VCaP (cell line): ENCODE measurements at regions not wholly inside any gene's neighbourhood (a gene's known extent, or its start where the extent isn't known, plus 50 kb on each side); places are given as distances from the start of the nearest gene placed in this dataset.

ENCODE experiments used
- H3K27ac ChIP-seq: fragments of 450-650 bp; 2 replicates; pipeline ENCODE4 v1.5.1; 2017
- TF ChIP-seq, protein P1 (sequence below): fragments of 450-650 bp; conservative IDR thresholded peaks from 2 replicates; pipeline ENCODE4 v1.5.1; 2017; ENCODE audit warnings: mild to moderate bottlenecking, moderate library complexity

DNA sequence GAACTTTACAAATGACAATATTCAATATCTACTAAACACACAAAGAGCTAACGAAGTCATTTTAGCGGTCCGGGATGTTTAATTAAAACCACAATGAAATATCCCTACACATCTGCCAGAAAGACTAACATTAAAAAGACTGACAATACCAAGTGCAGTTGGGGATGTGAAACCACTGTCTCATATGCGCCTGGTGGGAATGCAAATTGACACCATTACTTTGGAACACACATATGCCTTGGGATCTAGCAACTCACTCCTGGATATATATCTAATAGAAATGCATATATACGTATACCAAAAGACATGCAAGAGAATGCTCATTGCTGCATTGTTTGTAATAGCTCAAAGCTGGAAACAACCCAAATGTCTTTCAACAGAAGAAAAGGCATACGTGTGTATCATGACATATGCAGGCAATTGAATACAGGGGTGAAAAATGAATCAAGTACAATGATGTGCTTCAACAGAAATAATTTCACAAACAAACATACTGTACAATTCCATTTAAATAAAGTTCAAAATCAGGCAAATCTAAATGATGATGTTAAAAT, 153.3 kb downstream of the CARTPT start:
- TF ChIP-seq, protein P1, sequence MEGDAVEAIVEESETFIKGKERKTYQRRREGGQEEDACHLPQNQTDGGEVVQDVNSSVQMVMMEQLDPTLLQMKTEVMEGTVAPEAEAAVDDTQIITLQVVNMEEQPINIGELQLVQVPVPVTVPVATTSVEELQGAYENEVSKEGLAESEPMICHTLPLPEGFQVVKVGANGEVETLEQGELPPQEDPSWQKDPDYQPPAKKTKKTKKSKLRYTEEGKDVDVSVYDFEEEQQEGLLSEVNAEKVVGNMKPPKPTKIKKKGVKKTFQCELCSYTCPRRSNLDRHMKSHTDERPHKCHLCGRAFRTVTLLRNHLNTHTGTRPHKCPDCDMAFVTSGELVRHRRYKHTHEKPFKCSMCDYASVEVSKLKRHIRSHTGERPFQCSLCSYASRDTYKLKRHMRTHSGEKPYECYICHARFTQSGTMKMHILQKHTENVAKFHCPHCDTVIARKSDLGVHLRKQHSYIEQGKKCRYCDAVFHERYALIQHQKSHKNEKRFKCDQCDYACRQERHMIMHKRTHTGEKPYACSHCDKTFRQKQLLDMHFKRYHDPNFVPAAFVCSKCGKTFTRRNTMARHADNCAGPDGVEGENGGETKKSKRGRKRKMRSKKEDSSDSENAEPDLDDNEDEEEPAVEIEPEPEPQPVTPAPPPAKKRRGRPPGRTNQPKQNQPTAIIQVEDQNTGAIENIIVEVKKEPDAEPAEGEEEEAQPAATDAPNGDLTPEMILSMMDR = no peak
- H3K27ac ChIP-seq = no peak overlapping the region

DNA sequence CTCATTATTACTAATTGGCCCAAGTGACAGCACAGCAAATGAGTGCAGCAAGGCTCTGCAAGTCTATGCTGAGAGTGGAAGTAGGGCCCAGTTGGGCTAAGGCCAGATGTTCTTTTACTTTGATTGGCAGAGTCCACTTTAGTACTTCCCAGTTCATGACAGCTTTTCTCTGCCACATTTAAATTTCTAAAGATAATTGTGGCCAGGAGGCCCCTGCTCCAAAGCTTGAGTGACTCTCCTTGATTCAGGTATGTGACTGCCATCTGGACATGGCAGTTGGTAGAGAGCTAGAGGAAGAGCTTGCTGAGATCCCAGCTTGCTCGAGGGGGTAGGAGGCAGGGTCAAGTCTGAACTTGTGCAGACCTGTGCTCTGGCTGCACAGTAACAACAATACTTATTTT, 154.1 kb downstream of the CARTPT start:
- TF ChIP-seq, protein P1 = no peak
- no peak overlapping the region for H3K27ac ChIP-seq

DNA sequence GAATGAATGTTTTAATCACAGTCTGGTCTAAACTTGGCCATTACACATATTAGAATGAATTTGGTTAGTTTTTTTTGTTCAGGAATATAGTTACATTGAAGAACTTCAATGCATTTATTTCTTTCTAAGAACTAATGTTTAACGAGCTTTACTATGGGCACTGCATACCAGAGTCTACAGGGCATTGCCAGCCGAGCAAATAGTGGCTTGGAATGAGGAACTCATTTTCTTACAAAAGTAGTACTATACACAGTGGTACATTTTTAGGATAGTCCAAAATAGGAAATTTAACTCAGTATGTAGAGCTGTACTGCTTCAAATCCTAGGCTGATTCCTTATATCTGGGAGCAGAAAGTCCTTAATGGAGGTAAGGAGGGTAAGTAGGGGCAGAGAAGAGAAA, 155.4 kb downstream of the CARTPT start:
- no peak overlapping the region for H3K27ac ChIP-seq
- TF ChIP-seq, protein P1 = no peak

DNA sequence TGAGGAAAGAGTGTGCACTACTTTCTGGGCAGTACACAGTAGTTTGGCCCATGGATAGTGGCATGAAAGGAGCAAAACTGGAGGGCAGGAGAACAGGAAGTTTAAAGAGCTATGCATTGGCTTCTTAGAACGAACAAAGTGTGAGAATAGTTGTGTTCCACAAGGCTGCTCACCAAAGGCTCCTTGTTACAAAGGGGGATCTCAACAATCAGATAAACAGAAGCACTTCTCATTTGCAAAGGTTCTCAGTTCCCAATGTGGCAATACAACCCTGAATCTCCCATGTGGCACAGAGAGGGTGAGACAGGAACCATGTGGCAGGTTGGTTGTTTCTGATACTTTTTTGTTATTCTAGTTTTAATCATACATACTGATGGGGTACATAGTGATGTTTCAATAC, 158.4 kb downstream of the CARTPT start:
- TF ChIP-seq, protein P1 = no peak

DNA sequence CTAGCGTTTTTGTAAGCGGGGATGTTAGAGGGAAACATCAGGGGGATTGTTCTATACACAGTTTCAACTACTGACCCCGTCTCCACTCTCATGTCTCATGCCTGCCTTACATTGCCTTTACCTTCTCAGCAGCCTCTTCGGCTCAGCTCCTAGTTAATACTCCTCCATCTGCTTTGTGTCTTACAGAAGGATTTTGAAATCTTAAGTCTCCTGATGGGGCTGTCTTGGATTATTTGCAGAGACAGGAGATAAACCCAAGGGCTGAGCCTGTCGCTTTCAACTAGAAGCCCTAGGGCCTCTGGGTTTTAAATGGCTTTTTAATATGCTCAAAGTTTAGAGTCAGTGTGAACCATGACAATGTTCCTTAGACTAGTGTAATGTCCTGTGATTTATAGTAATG, 161.5 kb downstream of the CARTPT start:
- TF ChIP-seq, protein P1 = no peak
- no peak overlapping the region for H3K27ac ChIP-seq

More for the DNA sequence above, 158.4 kb downstream of the CARTPT start:
- H3K27ac ChIP-seq = no peak overlapping the region

DNA sequence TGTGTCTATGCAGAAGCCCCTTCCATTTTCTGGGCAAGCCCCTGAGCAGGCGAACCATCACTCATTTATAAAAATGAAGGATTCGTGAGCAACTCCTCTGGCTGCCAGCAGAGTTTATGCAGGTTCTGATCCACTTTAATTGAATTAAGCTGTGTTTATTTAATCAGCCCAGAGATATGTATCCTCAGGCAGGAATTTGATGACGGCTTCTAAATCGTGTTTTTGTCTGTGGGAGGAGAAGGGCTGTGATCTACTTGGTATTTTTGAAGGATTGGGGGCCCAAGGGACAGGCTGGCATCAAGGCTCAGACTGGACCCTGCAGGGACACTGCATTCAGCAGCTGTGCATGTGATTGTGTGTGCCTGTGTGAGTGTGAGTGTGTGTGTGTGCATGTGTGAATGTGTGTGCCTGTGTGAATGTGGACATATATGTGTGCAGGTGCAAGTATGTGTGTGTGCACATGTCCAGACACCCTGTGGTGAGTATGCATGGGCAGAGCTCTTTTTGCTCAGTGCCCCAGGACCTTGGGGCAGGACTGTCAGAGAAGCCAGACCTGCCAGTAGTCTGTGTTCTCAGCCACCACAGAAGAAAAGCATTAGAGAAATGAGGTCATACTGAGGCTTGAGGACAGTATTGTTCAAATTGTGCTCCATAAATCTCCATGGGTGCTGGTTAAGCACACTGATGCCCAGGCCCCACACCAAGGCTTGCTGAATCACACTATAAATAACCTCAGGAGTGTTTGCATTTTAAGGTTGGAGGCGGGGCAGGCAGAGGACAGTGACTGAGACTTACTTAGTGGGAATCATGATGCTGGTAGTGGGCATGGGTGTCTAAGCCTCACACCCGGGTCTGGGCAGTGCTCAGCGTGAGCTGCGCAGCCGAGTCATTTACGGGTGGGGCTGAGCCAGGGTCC, 164.0 kb downstream of the CARTPT start:
- no peak overlapping the region for H3K27ac ChIP-seq
- TF ChIP-seq, protein P1 = no peak

DNA sequence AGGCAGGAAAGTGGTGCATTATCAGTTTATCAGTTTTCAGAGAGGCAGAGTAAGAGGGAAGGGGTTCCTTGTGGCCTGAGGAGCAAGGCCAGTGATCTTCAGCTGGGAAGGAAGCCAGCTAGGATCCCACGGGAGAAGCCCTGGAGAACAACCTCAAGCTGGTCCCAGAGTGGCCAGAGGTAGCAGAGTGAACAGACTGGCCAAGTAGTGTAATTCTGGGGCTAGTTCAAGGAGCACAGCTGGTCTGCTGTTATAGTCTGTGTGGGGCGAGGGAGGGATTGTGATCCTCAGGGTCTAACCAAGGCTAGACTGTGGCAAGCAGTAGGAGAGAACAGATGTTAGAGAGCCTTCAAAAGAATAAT, 164.6 kb downstream of the CARTPT start:
- H3K27ac ChIP-seq = no peak overlapping the region
- TF ChIP-seq, protein P1 = no peak
